Liver (tissue), 3 donors: ENCODE measurements at regions not wholly inside any gene's neighbourhood (a gene's known extent, or its start where the extent isn't known, plus 50 kb on each side); places are given as distances from the start of the nearest gene placed in this dataset.

Source experiments
- ATF3 ChIP-seq: IDR thresholded peaks from 2 replicates; pipeline ENCODE4 v1.6.1; 2016; ENCODE audit warnings: antibody characterized with exemption
- CTCF ChIP-seq: fragments of 150-350 bp; IDR thresholded peaks from 2 replicates; pipeline ENCODE4 v1.5.1; 2017; ENCODE audit warnings: improper control_type of control experiment, low read depth, low read length; ENCODE audit not compliant: missing input control
- EGR1 ChIP-seq, 2 donors: IDR thresholded peaks; 2 replicates each; pipeline ENCODE4 v1.6.1; 2016 to 2018; ENCODE audit warnings: antibody characterized with exemption in 2 of 2, low read depth in 2 of 2
- MAX ChIP-seq: IDR thresholded peaks from 2 replicates; pipeline ENCODE4 v1.6.1; 2016; ENCODE audit warnings: antibody characterized with exemption
- RAD21 ChIP-seq, 2 donors: IDR thresholded peaks; 2 replicates each; pipeline ENCODE4 v1.6.1; 2016; ENCODE audit warnings: antibody characterized with exemption in 2 of 2, mild to moderate bottlenecking in 2 of 2
- REST ChIP-seq: IDR thresholded peaks from 2 replicates; pipeline ENCODE4 v1.6.1; 2016; ENCODE audit warnings: antibody characterized with exemption, mild to moderate bottlenecking
- SP1 ChIP-seq: IDR thresholded peaks from 2 replicates; pipeline ENCODE4 v1.6.1; 2018; ENCODE audit warnings: antibody characterized with exemption, mild to moderate bottlenecking
- TAF1 ChIP-seq: conservative IDR thresholded peaks from 2 replicates; pipeline ENCODE4 v1.6.1; 2016; ENCODE audit warnings: antibody characterized with exemption, mild to moderate bottlenecking
- YY1 ChIP-seq: IDR thresholded peaks from 2 replicates; pipeline ENCODE4 v1.6.1; 2016; ENCODE audit warnings: antibody characterized with exemption, mild to moderate bottlenecking
- ZBTB33 ChIP-seq: IDR thresholded peaks from 2 replicates; pipeline ENCODE4 v1.6.1; 2016; ENCODE audit warnings: antibody characterized with exemption
- donor health status: healthy.
- donor health status: healthy.

- TF ChIP-seq MAX (no peak), CTCF (no peak), ZBTB33 (no peak), EGR1 (IDR thresholded peaks at IDR 0.05; ENCODE audit: low read depth in 2 of 2) (no peak), YY1 (no peak), REST (no peak), TAF1 (no peak), RAD21 (IDR thresholded peaks at IDR 0.05) (no peak), ATF3 (no peak), SP1 (no peak)
These were observed 247.4 kb downstream of the PTBP2 start for GRCh38 chr1:96968983-96969382.
